ENCODE measurements at regions not wholly inside any gene's neighbourhood (a gene's known extent, or its start where the extent isn't known, plus 50 kb on each side); places are given as distances from the start of the nearest gene placed in this dataset.

DNA sequence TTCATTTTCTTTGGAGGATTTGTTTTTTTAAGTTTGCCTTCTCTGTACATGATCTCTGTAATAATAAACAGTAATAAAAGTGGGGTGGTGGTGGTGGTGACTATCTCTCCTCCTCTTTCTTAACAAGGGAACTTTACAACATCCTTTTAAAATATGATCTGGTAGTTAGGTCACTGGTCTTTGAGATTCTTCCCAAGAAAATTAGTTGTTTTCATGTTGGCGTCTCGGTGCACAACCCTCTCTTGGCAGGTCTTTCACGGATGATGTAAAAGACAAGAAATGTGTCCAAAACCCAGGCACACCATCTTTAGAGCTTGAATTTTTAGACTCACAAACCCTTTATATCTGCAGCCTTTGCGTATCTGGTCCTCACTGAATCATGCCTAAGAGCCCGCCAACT, 488.5 kb upstream of the TBX3 start:
- no peaks in the 10 kb centered on the region for H3K36me3 ChIP-seq (ENCODE audit: control insufficient read depth in 4 of 4, insufficient read depth in 3 of 4, low read depth in 1 of 4, low read length in 3 of 4)
- no peaks in the 10 kb centered on the region for H3K27me3 ChIP-seq (ENCODE audit: control insufficient read depth in 4 of 4, insufficient read depth in 4 of 4, low read length in 3 of 4)
- WGBS = 92% methylated on average over 5 of the region's 5 CpGs
- DNase-seq (ENCODE audit: low spot score) = no peak
- no peaks in the 10 kb centered on the region for H3K4me1 ChIP-seq (ENCODE audit: control insufficient read depth in 4 of 4, insufficient read depth in 4 of 4, low read length in 3 of 4)
- no peak overlapping the region for H3K27ac ChIP-seq (ENCODE audit: low read depth in 1 of 2, low read length in 2 of 2)
- TF ChIP-seq SP1 (IDR thresholded peaks at IDR 0.05) (no peak), GABPA (IDR thresholded peaks at IDR 0.05 in 1 of 2, conservative IDR thresholded peaks at IDR 0.05 in 1 of 2) (no peak), NR2F2 (IDR thresholded peaks at IDR 0.05) (no peak), HNF4A (conservative IDR thresholded peaks at IDR 0.05) (no peak), JUND (IDR thresholded peaks at IDR 0.05) (no peak), TAF1 (conservative IDR thresholded peaks at IDR 0.05) (no peak), FOXA2 (IDR thresholded peaks at IDR 0.05) (no peak), YY1 (IDR thresholded peaks at IDR 0.05) (no peak), RAD21 (IDR thresholded peaks at IDR 0.05) (no peak)
- TF ChIP-seq, protein P1, sequence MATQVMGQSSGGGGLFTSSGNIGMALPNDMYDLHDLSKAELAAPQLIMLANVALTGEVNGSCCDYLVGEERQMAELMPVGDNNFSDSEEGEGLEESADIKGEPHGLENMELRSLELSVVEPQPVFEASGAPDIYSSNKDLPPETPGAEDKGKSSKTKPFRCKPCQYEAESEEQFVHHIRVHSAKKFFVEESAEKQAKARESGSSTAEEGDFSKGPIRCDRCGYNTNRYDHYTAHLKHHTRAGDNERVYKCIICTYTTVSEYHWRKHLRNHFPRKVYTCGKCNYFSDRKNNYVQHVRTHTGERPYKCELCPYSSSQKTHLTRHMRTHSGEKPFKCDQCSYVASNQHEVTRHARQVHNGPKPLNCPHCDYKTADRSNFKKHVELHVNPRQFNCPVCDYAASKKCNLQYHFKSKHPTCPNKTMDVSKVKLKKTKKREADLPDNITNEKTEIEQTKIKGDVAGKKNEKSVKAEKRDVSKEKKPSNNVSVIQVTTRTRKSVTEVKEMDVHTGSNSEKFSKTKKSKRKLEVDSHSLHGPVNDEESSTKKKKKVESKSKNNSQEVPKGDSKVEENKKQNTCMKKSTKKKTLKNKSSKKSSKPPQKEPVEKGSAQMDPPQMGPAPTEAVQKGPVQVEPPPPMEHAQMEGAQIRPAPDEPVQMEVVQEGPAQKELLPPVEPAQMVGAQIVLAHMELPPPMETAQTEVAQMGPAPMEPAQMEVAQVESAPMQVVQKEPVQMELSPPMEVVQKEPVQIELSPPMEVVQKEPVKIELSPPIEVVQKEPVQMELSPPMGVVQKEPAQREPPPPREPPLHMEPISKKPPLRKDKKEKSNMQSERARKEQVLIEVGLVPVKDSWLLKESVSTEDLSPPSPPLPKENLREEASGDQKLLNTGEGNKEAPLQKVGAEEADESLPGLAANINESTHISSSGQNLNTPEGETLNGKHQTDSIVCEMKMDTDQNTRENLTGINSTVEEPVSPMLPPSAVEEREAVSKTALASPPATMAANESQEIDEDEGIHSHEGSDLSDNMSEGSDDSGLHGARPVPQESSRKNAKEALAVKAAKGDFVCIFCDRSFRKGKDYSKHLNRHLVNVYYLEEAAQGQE (IDR thresholded peaks at IDR 0.05) = no peak
- TF ChIP-seq, protein P2, sequence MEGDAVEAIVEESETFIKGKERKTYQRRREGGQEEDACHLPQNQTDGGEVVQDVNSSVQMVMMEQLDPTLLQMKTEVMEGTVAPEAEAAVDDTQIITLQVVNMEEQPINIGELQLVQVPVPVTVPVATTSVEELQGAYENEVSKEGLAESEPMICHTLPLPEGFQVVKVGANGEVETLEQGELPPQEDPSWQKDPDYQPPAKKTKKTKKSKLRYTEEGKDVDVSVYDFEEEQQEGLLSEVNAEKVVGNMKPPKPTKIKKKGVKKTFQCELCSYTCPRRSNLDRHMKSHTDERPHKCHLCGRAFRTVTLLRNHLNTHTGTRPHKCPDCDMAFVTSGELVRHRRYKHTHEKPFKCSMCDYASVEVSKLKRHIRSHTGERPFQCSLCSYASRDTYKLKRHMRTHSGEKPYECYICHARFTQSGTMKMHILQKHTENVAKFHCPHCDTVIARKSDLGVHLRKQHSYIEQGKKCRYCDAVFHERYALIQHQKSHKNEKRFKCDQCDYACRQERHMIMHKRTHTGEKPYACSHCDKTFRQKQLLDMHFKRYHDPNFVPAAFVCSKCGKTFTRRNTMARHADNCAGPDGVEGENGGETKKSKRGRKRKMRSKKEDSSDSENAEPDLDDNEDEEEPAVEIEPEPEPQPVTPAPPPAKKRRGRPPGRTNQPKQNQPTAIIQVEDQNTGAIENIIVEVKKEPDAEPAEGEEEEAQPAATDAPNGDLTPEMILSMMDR (IDR thresholded peaks at IDR 0.05; ENCODE audit: low read depth, low read length, missing input control) = no peak
- TF ChIP-seq, protein P3, sequence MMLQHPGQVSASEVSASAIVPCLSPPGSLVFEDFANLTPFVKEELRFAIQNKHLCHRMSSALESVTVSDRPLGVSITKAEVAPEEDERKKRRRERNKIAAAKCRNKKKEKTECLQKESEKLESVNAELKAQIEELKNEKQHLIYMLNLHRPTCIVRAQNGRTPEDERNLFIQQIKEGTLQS (IDR thresholded peaks at IDR 0.05) = no peak
- H3K9ac ChIP-seq (ENCODE audit: low read depth in 1 of 2, low read length in 2 of 2) = no peak overlapping the region
- no peak overlapping the region for H3K4me3 ChIP-seq (ENCODE audit: low read depth in 1 of 3, low read length in 3 of 3)
- no peaks in the 10 kb centered on the region for H3K9me3 ChIP-seq (ENCODE audit: control insufficient read depth in 4 of 4, low read length in 3 of 4)

DNA sequence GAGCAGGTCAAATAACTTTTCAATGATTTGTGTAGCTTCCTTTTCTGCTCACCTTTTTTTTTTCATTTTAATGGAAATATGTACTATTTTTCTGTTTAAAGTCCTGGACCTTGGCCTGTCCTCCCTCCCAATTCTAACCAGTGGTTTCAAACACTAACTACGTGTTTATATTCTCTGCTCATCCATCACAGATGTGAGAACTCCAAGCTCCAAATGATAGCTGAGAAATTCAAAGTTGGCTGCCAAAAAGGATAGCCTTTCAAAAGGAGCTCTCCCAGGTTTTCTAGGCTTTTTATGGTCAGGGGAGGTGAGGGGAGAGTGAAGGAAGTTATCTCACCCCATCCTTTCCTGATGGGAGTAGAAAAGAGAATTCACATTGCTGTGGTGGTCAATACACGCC, 486.0 kb upstream of the TBX3 start:
- Histone ChIP-seq H3K36me3 (ENCODE audit: control insufficient read depth in 4 of 4, insufficient read depth in 3 of 4, low read depth in 1 of 4, low read length in 3 of 4) (no peaks in the 10 kb centered on the region), H3K4me3 (ENCODE audit: low read depth in 1 of 3, low read length in 3 of 3) (no peak overlapping the region), H3K27ac (ENCODE audit: low read depth in 1 of 2, low read length in 2 of 2) (no peak overlapping the region), H3K4me1 (ENCODE audit: control insufficient read depth in 4 of 4, insufficient read depth in 4 of 4, low read length in 3 of 4) (no peaks in the 10 kb centered on the region), H3K9ac (ENCODE audit: low read depth in 1 of 2, low read length in 2 of 2) (no peak overlapping the region), H3K9me3 (ENCODE audit: control insufficient read depth in 4 of 4, low read length in 3 of 4) (no peaks in the 10 kb centered on the region), H3K27me3 (ENCODE audit: control insufficient read depth in 4 of 4, insufficient read depth in 4 of 4, low read length in 3 of 4) (no peaks in the 10 kb centered on the region)
- no peak for DNase-seq (ENCODE audit: low spot score)
- 80% methylated on average over 2 of the region's 2 CpGs for WGBS
- no peak for TF ChIP-seq TAF1 (conservative IDR thresholded peaks at IDR 0.05)
- TF ChIP-seq, protein P4, sequence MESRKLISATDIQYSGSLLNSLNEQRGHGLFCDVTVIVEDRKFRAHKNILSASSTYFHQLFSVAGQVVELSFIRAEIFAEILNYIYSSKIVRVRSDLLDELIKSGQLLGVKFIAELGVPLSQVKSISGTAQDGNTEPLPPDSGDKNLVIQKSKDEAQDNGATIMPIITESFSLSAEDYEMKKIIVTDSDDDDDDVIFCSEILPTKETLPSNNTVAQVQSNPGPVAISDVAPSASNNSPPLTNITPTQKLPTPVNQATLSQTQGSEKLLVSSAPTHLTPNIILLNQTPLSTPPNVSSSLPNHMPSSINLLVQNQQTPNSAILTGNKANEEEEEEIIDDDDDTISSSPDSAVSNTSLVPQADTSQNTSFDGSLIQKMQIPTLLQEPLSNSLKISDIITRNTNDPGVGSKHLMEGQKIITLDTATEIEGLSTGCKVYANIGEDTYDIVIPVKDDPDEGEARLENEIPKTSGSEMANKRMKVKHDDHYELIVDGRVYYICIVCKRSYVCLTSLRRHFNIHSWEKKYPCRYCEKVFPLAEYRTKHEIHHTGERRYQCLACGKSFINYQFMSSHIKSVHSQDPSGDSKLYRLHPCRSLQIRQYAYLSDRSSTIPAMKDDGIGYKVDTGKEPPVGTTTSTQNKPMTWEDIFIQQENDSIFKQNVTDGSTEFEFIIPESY (IDR thresholded peaks at IDR 0.05) = no peak
- no peak for TF ChIP-seq JUND (IDR thresholded peaks at IDR 0.05)
- TF ChIP-seq HNF4A (conservative IDR thresholded peaks at IDR 0.05) = no peak
- no peak for TF ChIP-seq RAD21 (IDR thresholded peaks at IDR 0.05)
- TF ChIP-seq SP1 (IDR thresholded peaks at IDR 0.05) = no peak
- no peak for TF ChIP-seq NR2F2 (IDR thresholded peaks at IDR 0.05)
- no peak for TF ChIP-seq EGR1 (IDR thresholded peaks at IDR 0.05; ENCODE audit: low read depth in 2 of 2)
- TF ChIP-seq, protein P5, sequence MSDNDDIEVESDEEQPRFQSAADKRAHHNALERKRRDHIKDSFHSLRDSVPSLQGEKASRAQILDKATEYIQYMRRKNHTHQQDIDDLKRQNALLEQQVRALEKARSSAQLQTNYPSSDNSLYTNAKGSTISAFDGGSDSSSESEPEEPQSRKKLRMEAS (IDR thresholded peaks at IDR 0.05) = no peak
- TF ChIP-seq, protein P1 (IDR thresholded peaks at IDR 0.05) = no peak
- TF ChIP-seq RXRA (IDR thresholded peaks at IDR 0.05) = no peak
- TF ChIP-seq FOXA1 (IDR thresholded peaks at IDR 0.05) = no peak
- TF ChIP-seq YY1 (IDR thresholded peaks at IDR 0.05) = no peak
- no peak for TF ChIP-seq HNF4G (IDR thresholded peaks at IDR 0.05)
- TF ChIP-seq, protein P2 (IDR thresholded peaks at IDR 0.05; ENCODE audit: low read depth, low read length, missing input control) = no peak
- TF ChIP-seq FOXA2 (IDR thresholded peaks at IDR 0.05) = no peak
- no peak for TF ChIP-seq GABPA (IDR thresholded peaks at IDR 0.05 in 1 of 2, conservative IDR thresholded peaks at IDR 0.05 in 1 of 2)

All from liver (tissue), 8 donors.